Dermis blood vessel endothelial cell (primary cell): ENCODE measurements at regions not wholly inside any gene's neighbourhood (a gene's known extent, or its start where the extent isn't known, plus 50 kb on each side); places are given as distances from the start of the nearest gene placed in this dataset.

ENCODE experiments used
- DNase-seq: peaks from one replicate; pipeline ENCODE4 v3.0.0; 2010

- no peak for DNase-seq
These were observed 260.9 kb upstream of the CHD6 start for GRCh38 chr20:41879123-41879522.

- no peak for DNase-seq
These were observed 259.7 kb upstream of the CHD6 start for GRCh38 chr20:41877911-41878310.

GRCh38 chr20:41874658-41875057, 256.5 kb upstream of the CHD6 start:
- DNase-seq: no peak

GRCh38 chr20:41872930-41873329, 254.8 kb upstream of the CHD6 start:
- no peak for DNase-seq

- DNase-seq: no peak
These were observed 252.8 kb upstream of the CHD6 start for GRCh38 chr20:41870869-41871462.

- DNase-seq: no peak
These were observed 251.1 kb upstream of the CHD6 start for GRCh38 chr20:41869261-41869660.

GRCh38 chr20:41865938-41866337, 247.8 kb upstream of the CHD6 start:
- no peak for DNase-seq

- DNase-seq: no peak
These were observed 244.3 kb upstream of the CHD6 start for GRCh38 chr20:41862476-41862875.

GRCh38 chr20:41861772-41862422, 243.7 kb upstream of the CHD6 start:
- DNase-seq: no peak

GRCh38 chr20:41854765-41855164, 236.6 kb upstream of the CHD6 start:
- no peak for DNase-seq

GRCh38 chr20:41853806-41854205, 235.6 kb upstream of the CHD6 start:
- DNase-seq: no peak

- DNase-seq: no peak
These were observed 230.0 kb upstream of the CHD6 start for GRCh38 chr20:41848180-41848579.

GRCh38 chr20:41837669-41838224, 219.6 kb upstream of the CHD6 start:
- no peak for DNase-seq

GRCh38 chr20:41833739-41834138, 215.6 kb upstream of the CHD6 start:
- DNase-seq: no peak

GRCh38 chr20:41830702-41831101, 212.5 kb upstream of the CHD6 start:
- no peak for DNase-seq

- no peak for DNase-seq
These were observed 201.3 kb upstream of the CHD6 start for GRCh38 chr20:41819436-41819835.

- no peak for DNase-seq
These were observed 200.8 kb upstream of the CHD6 start for GRCh38 chr20:41818991-41819390.

- no peak for DNase-seq
These were observed 200.2 kb upstream of the CHD6 start for GRCh38 chr20:41818369-41818768.

GRCh38 chr20:41811456-41811855, 193.3 kb upstream of the CHD6 start:
- DNase-seq: no peak

- DNase-seq: no peak
These were observed 181.9 kb upstream of the CHD6 start for GRCh38 chr20:41800040-41800439.

GRCh38 chr20:41798930-41799502, 180.8 kb upstream of the CHD6 start:
- no peak for DNase-seq

- DNase-seq: no peak
These were observed 168.0 kb upstream of the CHD6 start for GRCh38 chr20:41786158-41786557.

GRCh38 chr20:41784209-41784958, 166.2 kb upstream of the CHD6 start:
- DNase-seq: no peak
